ENCODE measurements at regions not wholly inside any gene's neighbourhood (a gene's known extent, or its start where the extent isn't known, plus 50 kb on each side); places are given as distances from the start of the nearest gene placed in this dataset.

DNA sequence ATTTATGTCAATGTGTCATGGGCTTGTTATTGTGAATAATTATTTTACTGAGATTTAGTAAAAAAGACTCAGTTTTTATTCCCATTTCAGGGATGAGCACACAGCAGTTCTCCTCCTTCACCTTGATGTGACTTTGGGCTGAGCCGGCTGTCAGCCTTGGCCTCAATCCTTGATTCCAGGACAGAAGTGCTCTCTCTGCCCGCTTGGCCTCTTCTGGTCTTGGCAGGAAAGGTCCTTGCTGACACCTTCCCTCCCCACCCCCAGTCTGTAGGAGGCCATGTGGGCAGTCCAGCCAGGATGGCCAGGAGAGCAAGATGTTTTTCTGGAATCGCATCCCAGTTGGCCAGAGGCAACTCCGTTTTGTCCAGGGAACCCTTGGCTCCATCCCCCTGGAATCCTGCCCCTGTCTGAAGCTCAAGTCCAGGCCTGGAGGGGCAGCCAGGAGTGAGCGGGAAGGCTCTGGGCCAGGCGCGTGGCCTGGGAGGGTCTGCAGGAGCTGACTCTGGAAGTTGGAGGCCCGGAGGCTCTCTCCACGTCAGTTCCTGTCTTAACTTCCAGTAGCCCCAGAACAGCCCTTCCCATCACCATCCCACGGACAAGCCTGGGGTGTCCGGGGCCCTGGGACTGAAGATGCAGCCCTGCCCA lies 100.9 kb downstream of the PDGFA start:
- H3K36me3 ChIP-seq (ENCODE audit: insufficient read depth, low read length), result no peaks in the 10 kb centered on the region

DNA sequence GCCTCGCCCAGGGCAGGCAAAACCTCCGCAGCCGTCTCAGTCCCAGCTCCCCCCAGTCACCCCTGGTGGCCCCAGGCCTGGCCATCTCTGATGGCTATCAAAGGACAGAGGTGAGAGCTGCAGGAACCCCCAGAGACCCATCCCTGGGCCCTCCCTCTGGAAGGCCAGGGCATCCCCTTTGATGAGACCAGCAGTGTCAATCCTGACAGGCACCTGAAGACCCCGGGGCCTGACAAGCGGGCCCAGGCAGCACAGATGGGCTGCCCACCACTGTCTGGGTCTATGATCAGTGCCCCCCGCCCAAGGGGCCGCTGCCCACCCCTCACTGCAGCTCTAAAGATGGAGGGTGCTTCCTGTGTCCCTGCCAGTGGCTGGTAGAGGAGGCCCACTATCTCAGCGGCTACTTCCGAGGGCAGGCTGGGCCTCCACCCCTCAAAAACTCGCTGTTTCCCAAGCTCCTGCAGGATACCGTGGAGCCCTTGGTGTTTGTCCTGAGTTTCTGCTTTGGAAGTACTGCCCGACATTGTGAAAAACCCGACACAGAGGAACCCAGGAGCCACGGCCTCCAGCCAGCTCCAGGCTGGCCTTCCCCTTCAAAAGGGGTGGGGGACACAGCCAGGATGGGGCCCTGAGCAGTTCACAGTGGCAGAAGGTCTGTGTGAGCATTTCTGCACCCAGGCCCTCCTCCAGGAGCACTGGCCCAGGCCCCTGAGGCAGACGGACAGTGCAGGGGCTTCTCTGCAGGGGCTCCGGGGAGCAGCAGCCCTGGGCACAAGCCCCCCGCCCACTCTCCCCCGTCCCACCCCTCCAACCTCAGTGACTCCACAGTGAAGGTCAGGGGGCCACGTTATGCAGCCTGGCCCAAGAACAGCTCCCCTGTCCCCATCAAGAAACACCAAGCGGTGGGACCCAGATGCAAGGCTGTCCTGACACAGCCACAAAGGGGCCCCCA lies 99.2 kb downstream of the PDGFA start:
- TF ChIP-seq EZH2 (IDR thresholded peaks at IDR 0.05), result no peak
- TF ChIP-seq FOXP2 (optimal IDR thresholded peaks at IDR 0.05; ENCODE audit: control extremely low read depth, extremely low read length, insufficient read depth), result no peak
- TF ChIP-seq POLR2AphosphoS5 (IDR thresholded peaks at IDR 0.05; ENCODE audit: borderline replicate concordance, low read depth, low read length), result no peak
- no peak overlapping the region for H3K9ac ChIP-seq (ENCODE audit: insufficient read length)
- no peaks in the 10 kb centered on the region for H3K9me3 ChIP-seq (ENCODE audit: low read depth, low read length)
- H3K27ac ChIP-seq, result no peak overlapping the region
- no peak for DNase-seq (ENCODE audit: low read depth, low spot score)
- no peaks in the 10 kb centered on the region for H3K36me3 ChIP-seq (ENCODE audit: insufficient read depth, low read length)
- H3K4me3 ChIP-seq, result no peak overlapping the region

More for the DNA sequence above, 100.9 kb downstream of the PDGFA start:
- DNase-seq (ENCODE audit: low read depth, low spot score), result no peak
- Histone ChIP-seq H3K4me3 (no peak overlapping the region), H3K27ac (no peak overlapping the region), H3K9me3 (ENCODE audit: low read depth, low read length) (no peaks in the 10 kb centered on the region), H3K9ac (ENCODE audit: insufficient read length) (no peak overlapping the region)
- no peak for TF ChIP-seq POLR2AphosphoS5 (IDR thresholded peaks at IDR 0.05; ENCODE audit: borderline replicate concordance, low read depth, low read length)

DNA sequence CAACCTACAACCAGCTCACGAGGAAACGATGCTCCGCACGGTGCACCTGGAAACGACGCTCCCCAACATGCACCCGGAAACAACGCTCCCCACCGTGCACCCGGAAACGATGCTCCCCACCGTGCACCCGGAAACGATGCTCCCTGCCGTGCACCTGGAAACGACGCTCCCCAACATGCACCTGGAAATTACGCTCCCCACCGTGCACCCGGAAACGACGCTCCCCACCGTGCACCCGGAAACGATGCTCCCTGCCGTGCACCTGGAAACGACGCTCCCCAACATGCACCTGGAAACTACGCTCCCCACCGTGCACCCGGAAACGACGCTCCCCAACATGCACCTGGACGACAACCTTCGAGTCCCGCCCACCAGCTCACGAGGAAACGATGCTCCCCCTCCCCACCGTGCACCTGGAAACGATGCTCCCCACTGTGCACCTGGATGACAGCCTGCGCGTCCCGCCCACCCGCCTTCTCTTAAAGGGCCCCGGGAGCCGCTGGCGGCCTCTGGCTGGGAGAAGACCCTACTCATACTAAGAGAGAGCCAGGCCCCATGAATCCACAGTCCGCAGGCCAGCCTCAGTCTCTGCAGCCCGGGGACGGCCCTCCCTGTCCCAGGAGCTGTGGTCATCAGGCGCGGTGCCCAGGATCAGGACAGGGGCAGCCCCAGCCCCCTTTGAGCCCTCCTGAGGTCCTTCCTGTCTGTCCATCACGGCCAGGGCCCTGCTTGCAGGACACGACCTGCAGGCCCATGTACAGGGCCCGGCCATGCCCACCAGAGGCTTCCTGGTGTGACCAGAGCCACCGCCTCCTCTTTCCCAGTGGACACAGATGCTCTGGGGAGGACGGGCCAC lies 98.3 kb downstream of the PDGFA start:
- H3K27ac ChIP-seq, result no peak overlapping the region
- DNase-seq (ENCODE audit: low read depth, low spot score), result no peak
- no peaks in the 10 kb centered on the region for H3K9me3 ChIP-seq (ENCODE audit: low read depth, low read length)
- H3K36me3 ChIP-seq (ENCODE audit: insufficient read depth, low read length), result no peaks in the 10 kb centered on the region
- H3K9ac ChIP-seq (ENCODE audit: insufficient read length), result no peak overlapping the region
- no peak overlapping the region for H3K4me3 ChIP-seq
- no peak for TF ChIP-seq POLR2AphosphoS5 (IDR thresholded peaks at IDR 0.05; ENCODE audit: borderline replicate concordance, low read depth, low read length)
- TF ChIP-seq EZH2 (IDR thresholded peaks at IDR 0.05), result no peak
- no peak for TF ChIP-seq FOXP2 (optimal IDR thresholded peaks at IDR 0.05; ENCODE audit: control extremely low read depth, extremely low read length, insufficient read depth)

DNA sequence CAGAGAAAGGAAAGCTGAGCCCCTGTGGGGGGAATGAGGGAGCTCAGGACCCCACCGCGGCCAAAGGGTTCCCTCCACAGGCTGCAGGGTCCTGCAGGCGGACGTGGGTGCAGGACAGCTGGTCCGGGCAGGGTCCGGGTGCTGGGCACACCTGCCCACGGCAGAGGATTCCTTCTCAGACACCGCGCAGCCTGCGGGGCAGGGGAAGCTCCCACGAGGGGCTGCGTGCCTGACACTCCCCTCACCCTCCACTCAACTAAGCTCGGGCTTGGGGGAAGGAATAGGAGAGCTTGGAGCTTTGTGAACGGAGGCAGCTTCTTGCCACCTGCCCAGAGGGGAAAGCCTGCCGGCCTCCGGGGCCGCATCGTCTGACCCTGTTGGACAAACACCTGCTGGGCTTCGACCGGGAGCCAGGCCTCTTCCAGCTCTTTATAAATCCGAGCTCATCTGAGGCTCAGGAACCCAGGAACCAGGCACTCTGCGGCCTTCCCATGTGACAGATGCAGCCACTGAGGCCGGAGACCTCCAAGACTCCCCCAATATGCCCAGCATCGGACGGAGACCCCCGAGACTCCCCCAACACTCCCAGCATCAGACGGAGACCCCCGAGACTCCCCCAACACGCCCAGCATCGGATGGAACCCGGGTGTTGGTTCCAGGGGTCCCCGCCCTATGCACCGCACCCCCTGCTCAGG lies 97.3 kb downstream of the PDGFA start:
- Histone ChIP-seq H3K9me3 (ENCODE audit: low read depth, low read length) (no peaks in the 10 kb centered on the region), H3K36me3 (ENCODE audit: insufficient read depth, low read length) (no peaks in the 10 kb centered on the region), H3K4me3 (no peak overlapping the region), H3K27ac (no peak overlapping the region), H3K9ac (ENCODE audit: insufficient read length) (no peak overlapping the region)
- TF ChIP-seq EZH2 (IDR thresholded peaks at IDR 0.05) (no peak), FOXP2 (optimal IDR thresholded peaks at IDR 0.05; ENCODE audit: control extremely low read depth, extremely low read length, insufficient read depth) (no peak), POLR2AphosphoS5 (IDR thresholded peaks at IDR 0.05; ENCODE audit: borderline replicate concordance, low read depth, low read length) (no peak)
- DNase-seq (ENCODE audit: low read depth, low spot score), result no peak

DNA sequence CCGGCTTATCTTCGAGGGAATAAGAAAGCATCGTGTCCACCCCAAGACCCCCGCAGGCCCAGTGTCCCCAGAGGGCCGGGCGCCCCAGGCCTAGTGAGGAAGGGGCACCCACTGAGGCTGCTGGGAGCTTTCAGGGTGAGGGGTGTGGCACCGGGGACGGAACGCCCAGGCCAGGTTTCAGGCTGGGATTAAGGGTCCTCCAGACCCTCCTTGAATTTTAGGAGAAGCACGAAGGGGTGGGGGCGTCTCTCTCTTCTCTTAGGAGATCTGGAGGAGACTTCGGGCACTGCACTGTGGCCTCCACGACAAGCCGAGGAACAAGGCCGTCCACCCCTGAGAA lies 96.8 kb downstream of the PDGFA start:
- no peaks in the 10 kb centered on the region for H3K9me3 ChIP-seq (ENCODE audit: low read depth, low read length)
- no peak overlapping the region for H3K9ac ChIP-seq (ENCODE audit: insufficient read length)
- H3K27ac ChIP-seq, result no peak overlapping the region
- H3K36me3 ChIP-seq (ENCODE audit: insufficient read depth, low read length), result no peaks in the 10 kb centered on the region
- H3K4me3 ChIP-seq, result no peak overlapping the region
- TF ChIP-seq FOXP2 (optimal IDR thresholded peaks at IDR 0.05; ENCODE audit: control extremely low read depth, extremely low read length, insufficient read depth) (no peak), POLR2AphosphoS5 (IDR thresholded peaks at IDR 0.05; ENCODE audit: borderline replicate concordance, low read depth, low read length) (no peak), EZH2 (IDR thresholded peaks at IDR 0.05) (no peak)
- no peak for DNase-seq (ENCODE audit: low read depth, low spot score)

DNA sequence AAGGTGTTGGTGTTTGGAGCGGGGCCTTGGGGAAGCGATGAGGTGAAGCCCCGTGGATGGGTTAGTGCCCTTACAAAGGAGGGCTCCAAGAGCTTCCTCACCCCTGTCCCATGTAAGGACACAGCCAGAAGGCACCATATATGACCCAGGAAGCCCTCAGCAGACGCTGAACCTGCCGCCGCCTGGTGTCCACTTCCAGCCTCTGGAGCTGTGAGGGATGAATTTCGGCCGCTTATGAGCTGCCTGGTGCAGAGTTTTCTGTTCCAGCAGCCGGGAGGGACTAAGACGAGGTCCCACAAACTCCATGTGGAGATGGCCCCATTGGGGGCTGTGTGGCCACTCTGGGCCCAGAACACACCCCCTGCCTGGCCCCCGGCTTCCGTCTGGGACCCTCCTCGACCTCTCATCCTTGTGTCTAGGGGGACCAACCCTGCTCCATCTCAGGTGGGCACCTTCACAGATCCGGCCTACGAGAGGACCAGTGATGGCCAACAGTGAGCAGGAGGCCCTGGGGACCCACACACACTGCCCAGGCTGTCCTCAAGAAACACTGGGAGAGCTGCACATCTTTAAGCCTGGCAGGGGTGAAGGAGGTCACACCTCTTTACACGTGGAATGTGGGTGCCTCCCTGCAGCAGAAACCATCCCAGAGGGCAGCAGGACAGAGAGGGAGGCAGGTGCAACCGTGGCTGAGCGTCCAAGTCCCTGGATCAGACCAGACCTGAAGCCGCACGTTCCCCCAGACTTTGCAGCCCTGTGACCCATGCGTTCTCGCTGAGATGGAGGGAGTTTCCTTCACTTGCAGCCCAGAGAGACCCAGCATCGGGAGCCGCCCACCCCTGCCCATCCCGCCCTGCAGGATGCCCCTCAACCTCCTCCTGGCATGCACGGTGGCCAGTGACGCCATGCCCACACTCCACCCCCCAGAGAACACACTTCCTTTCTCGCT lies 96.1 kb downstream of the PDGFA start:
- TF ChIP-seq EZH2 (IDR thresholded peaks at IDR 0.05) (no peak), POLR2AphosphoS5 (IDR thresholded peaks at IDR 0.05; ENCODE audit: borderline replicate concordance, low read depth, low read length) (no peak), FOXP2 (optimal IDR thresholded peaks at IDR 0.05; ENCODE audit: control extremely low read depth, extremely low read length, insufficient read depth) (no peak)
- no peak overlapping the region for H3K9ac ChIP-seq (ENCODE audit: insufficient read length)
- no peak overlapping the region for H3K4me3 ChIP-seq
- H3K9me3 ChIP-seq (ENCODE audit: low read depth, low read length), result no peaks in the 10 kb centered on the region
- no peak for DNase-seq (ENCODE audit: low read depth, low spot score)
- H3K36me3 ChIP-seq (ENCODE audit: insufficient read depth, low read length), result no peaks in the 10 kb centered on the region
- H3K27ac ChIP-seq, result no peak overlapping the region

DNA sequence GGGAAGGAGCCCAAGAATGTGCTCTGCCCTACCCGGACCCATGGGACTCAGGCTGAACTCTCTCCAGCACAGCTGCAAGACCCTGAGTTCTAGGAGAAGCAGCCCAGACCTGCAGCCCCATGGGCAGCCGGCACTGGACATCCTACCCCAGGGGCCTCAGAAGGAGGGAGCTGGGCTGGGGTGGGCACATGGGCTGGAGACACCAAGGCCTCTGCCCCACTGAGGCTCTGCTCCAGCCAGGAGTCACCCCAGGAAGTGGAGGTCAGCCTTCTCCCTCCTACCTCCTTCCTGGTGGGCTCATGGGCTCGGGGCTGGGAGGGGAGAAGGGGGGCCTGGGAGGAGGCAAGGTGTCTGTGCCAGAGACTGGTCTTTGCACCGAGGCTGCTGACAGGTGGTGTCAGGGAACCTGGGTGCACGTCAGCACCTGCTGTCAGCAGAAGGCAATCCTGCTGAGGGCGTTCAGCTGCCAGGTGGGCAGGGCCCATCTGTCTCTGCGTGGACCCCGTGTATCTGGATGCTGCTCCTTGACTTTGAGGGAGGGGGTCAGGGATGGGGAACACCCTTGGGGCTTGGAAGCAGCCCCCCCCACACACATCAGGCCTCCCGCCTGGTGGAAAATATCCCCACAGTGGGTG lies 95.2 kb downstream of the PDGFA start:
- DNase-seq (ENCODE audit: low read depth, low spot score), result no peak
- no peak for TF ChIP-seq EZH2 (IDR thresholded peaks at IDR 0.05)
- no peak for TF ChIP-seq POLR2AphosphoS5 (IDR thresholded peaks at IDR 0.05; ENCODE audit: borderline replicate concordance, low read depth, low read length)
- no peak for TF ChIP-seq FOXP2 (optimal IDR thresholded peaks at IDR 0.05; ENCODE audit: control extremely low read depth, extremely low read length, insufficient read depth)
- Histone ChIP-seq H3K9ac (ENCODE audit: insufficient read length) (no peak overlapping the region), H3K27ac (no peak overlapping the region), H3K9me3 (ENCODE audit: low read depth, low read length) (no peaks in the 10 kb centered on the region), H3K36me3 (ENCODE audit: insufficient read depth, low read length) (no peaks in the 10 kb centered on the region), H3K4me3 (no peak overlapping the region)

Measured in SK-N-MC (cell line).